SKM-1 treated with dmso at 0.1 percent for 144 hours (cell line): ENCODE measurements at regions not wholly inside any gene's neighbourhood (a gene's known extent, or its start where the extent isn't known, plus 50 kb on each side); places are given as distances from the start of the nearest gene placed in this dataset.
A peak's percentile ranks its signal among the peaks of the same experiment; 100 is the strongest.

Experiments used
- DNase-seq: peaks from one replicate; lab custom pipeline; 2025; ENCODE audit not compliant: unreplicated experiment; lab: John Stamatoyannopoulos, UW

GRCh38 chr11:10641912-10642697, 51.5 kb downstream of the IRAG1 start:
- no peak for DNase-seq

- peak; percentile 85 for DNase-seq
These were observed 52.2 kb downstream of the IRAG1 start for GRCh38 chr11:10641177-10641911.

GRCh38 chr11:10640308-10640707, 53.2 kb downstream of the IRAG1 start:
- DNase-seq: peak; percentile 49

GRCh38 chr11:10639350-10639749, 54.2 kb downstream of the IRAG1 start:
- peak; percentile 71 for DNase-seq

GRCh38 chr11:10638316-10638925, 55.1 kb downstream of the IRAG1 start:
- DNase-seq: no peak

- DNase-seq: no peak
These were observed 55.8 kb downstream of the IRAG1 start for GRCh38 chr11:10637731-10638151.

- DNase-seq: no peak
These were observed 59.1 kb downstream of the IRAG1 start for GRCh38 chr11:10634407-10634806.

- no peak for DNase-seq
These were observed 60.3 kb downstream of the IRAG1 start for GRCh38 chr11:10633261-10633660.

- no peak for DNase-seq
These were observed 61.1 kb downstream of the IRAG1 start for GRCh38 chr11:10632483-10632882.

- no peak for DNase-seq
These were observed 61.8 kb downstream of the IRAG1 start for GRCh38 chr11:10631761-10632160.

GRCh38 chr11:10629411-10630002, 61.0 kb upstream of the LYVE1 start:
- no peak for DNase-seq

- no peak for DNase-seq
These were observed 60.2 kb upstream of the LYVE1 start for GRCh38 chr11:10628508-10629236.

GRCh38 chr11:10627816-10628215, 59.4 kb upstream of the LYVE1 start:
- DNase-seq: no peak

GRCh38 chr11:10627291-10627690, 58.8 kb upstream of the LYVE1 start:
- no peak for DNase-seq

GRCh38 chr11:10625982-10626311, 57.5 kb upstream of the LYVE1 start:
- no peak for DNase-seq

- no peak for DNase-seq
These were observed 57.0 kb upstream of the LYVE1 start for GRCh38 chr11:10625281-10625981.

GRCh38 chr11:10623797-10624761, 55.6 kb upstream of the LYVE1 start:
- no peak for DNase-seq

- DNase-seq: peak; percentile 98
These were observed 54.7 kb upstream of the LYVE1 start for GRCh38 chr11:10622957-10623791.
